H9 (cell line): ENCODE measurements at regions not wholly inside any gene's neighbourhood (a gene's known extent, or its start where the extent isn't known, plus 50 kb on each side); places are given as distances from the start of the nearest gene placed in this dataset.

Experiments used
- DNase-seq: peaks from one replicate; pipeline ENCODE4 v3.0.0-alpha.2; 2017
- H2AFZ ChIP-seq: one replicate; pipeline ENCODE4 v1.6.1; 2013; ENCODE audit warnings: mild to moderate bottlenecking, low read length, control low read depth, moderate library complexity
- H2AK5ac ChIP-seq: 2 replicates; pipeline ENCODE4 v1.6.1; 2013; ENCODE audit warnings: low read length, control low read depth, mixed read lengths; ENCODE audit not compliant: insufficient read length
- H2BK120ac ChIP-seq: one replicate; pipeline ENCODE4 v1.6.1; 2013; ENCODE audit warnings: low read depth, mild to moderate bottlenecking, low read length, control low read depth, inconsistent platforms; ENCODE audit not compliant: poor library complexity, severe bottlenecking
- H2BK12ac ChIP-seq: 2 replicates; pipeline ENCODE4 v1.6.1; 2013; ENCODE audit warnings: low read length, control low read depth, mixed read lengths, low read depth; ENCODE audit not compliant: insufficient read length
- H2BK15ac ChIP-seq: 2 replicates; pipeline ENCODE4 v1.6.1; 2013; ENCODE audit warnings: low read depth, low read length, control low read depth
- H2BK20ac ChIP-seq: one replicate; pipeline ENCODE4 v1.6.1; 2013; ENCODE audit warnings: low read depth, mild to moderate bottlenecking, low read length, control low read depth, inconsistent platforms; ENCODE audit not compliant: poor library complexity, severe bottlenecking
- H2BK5ac ChIP-seq: 2 replicates; pipeline ENCODE4 v1.6.1; 2013; ENCODE audit warnings: low read length, control low read depth, mixed read lengths; ENCODE audit not compliant: insufficient read length
- H3K14ac ChIP-seq: 2 replicates; pipeline ENCODE4 v1.6.1; 2013; ENCODE audit warnings: low read length, control low read depth; ENCODE audit not compliant: insufficient read depth
- H3K18ac ChIP-seq: 2 replicates; pipeline ENCODE4 v1.6.1; 2013; ENCODE audit warnings: low read depth, mild to moderate bottlenecking, mixed read lengths, low read length, control low read depth; ENCODE audit not compliant: insufficient read length
- H3K23ac ChIP-seq: 2 replicates; pipeline ENCODE4 v1.6.1; 2013; ENCODE audit warnings: low read length, control low read depth, mixed read lengths, low read depth; ENCODE audit not compliant: insufficient read length
- H3K23me2 ChIP-seq: 2 replicates; pipeline ENCODE4 v1.6.1; 2013; ENCODE audit warnings: low read depth, mild to moderate bottlenecking, mixed read lengths, low read length, control low read depth; ENCODE audit not compliant: insufficient read length, poor library complexity, severe bottlenecking
- H3K27ac ChIP-seq: 2 replicates; pipeline ENCODE4 v1.5.1; 2013; ENCODE audit warnings: low read length, control low read depth, mixed read lengths, low read depth; ENCODE audit not compliant: insufficient read length
- H3K27me3 ChIP-seq: 2 replicates; pipeline ENCODE4 v1.6.1; 2013; ENCODE audit warnings: low read length, control low read depth, inconsistent platforms; ENCODE audit not compliant: insufficient read depth
- H3K4ac ChIP-seq: 2 replicates; pipeline ENCODE4 v1.6.1; 2013; ENCODE audit warnings: low read depth, mild to moderate bottlenecking, control low read depth, inconsistent platforms, low read length, moderate library complexity
- H3K4me1 ChIP-seq: 2 replicates; pipeline ENCODE4 v1.6.1; 2013; ENCODE audit warnings: low read length, control low read depth, inconsistent platforms; ENCODE audit not compliant: insufficient read depth
- H3K4me2 ChIP-seq: 2 replicates; pipeline ENCODE4 v1.6.1; 2013; ENCODE audit warnings: low read length, control low read depth, mixed read lengths; ENCODE audit not compliant: insufficient read length, insufficient read depth
- H3K56ac ChIP-seq: 2 replicates; pipeline ENCODE4 v1.6.1; 2013; ENCODE audit warnings: low read depth, mild to moderate bottlenecking, mixed read lengths, low read length, control low read depth; ENCODE audit not compliant: insufficient read length
- H3K79me1 ChIP-seq: 2 replicates; pipeline ENCODE4 v1.6.1; 2013; ENCODE audit warnings: low read depth, mild to moderate bottlenecking, moderate library complexity, low read length, control low read depth, inconsistent platforms; ENCODE audit not compliant: insufficient read depth, poor library complexity, severe bottlenecking
- H3K79me2 ChIP-seq: 2 replicates; pipeline ENCODE4 v1.6.1; 2013; ENCODE audit warnings: low read length, control low read depth, inconsistent platforms; ENCODE audit not compliant: insufficient read depth
- H3K9ac ChIP-seq: 2 replicates; pipeline ENCODE4 v1.6.1; 2013; ENCODE audit warnings: low read length, control low read depth, mixed read lengths; ENCODE audit not compliant: insufficient read length; ENCODE audit errors: extremely low read depth
- H3K9me3 ChIP-seq: one replicate; pipeline ENCODE4 v1.6.1; 2013; ENCODE audit warnings: low read depth, low read length, inconsistent platforms; ENCODE audit not compliant: control insufficient read depth
- H3T11ph ChIP-seq: one replicate; pipeline ENCODE4 v1.6.1; 2013; ENCODE audit warnings: mild to moderate bottlenecking, low read length, control low read depth, inconsistent platforms
- H4K20me1 ChIP-seq: one replicate; pipeline ENCODE4 v1.6.1; 2013; ENCODE audit not compliant: control insufficient read depth, insufficient read length, insufficient read depth
- H4K5ac ChIP-seq: 2 replicates; pipeline ENCODE4 v1.6.1; 2013; ENCODE audit warnings: low read depth, mild to moderate bottlenecking, mixed read lengths, low read length, control low read depth; ENCODE audit not compliant: insufficient read length
- H4K8ac ChIP-seq: replicated peaks from 2 replicates; pipeline ENCODE4 v1.6.1; 2013; ENCODE audit warnings: low read length, control low read depth, mixed read lengths, low read depth; ENCODE audit not compliant: insufficient read length
- H4K91ac ChIP-seq: 2 replicates; pipeline ENCODE4 v1.6.1; 2013; ENCODE audit warnings: low read depth, mild to moderate bottlenecking, moderate library complexity, mixed read lengths, low read length, control low read depth; ENCODE audit not compliant: insufficient read length
- H3K27ac Mint-ChIP-seq, 3 experiments: 2 replicates in 2 of 3; 3 replicates in 1 of 3; pipeline ENCODE4 v1.8.0; 2020 to 2021; ENCODE audit warnings: mixed read lengths in 3 of 3, mild to moderate bottlenecking in 1 of 3, moderate library complexity in 1 of 3
- H3K27me3 Mint-ChIP-seq: 2 replicates; pipeline ENCODE4 v1.8.0; 2021; ENCODE audit warnings: low read depth, mild to moderate bottlenecking, moderate library complexity, mixed read lengths
- H3K36me3 Mint-ChIP-seq, 3 experiments: 2 replicates in 2 of 3; 3 replicates in 1 of 3; pipeline ENCODE4 v1.8.0; 2020 to 2021; ENCODE audit warnings: low read depth in 3 of 3, mixed read lengths in 3 of 3; ENCODE audit not compliant: insufficient read depth in 1 of 3
- H3K4me1 Mint-ChIP-seq, 2 experiments: 2 replicates each; pipeline ENCODE4 v1.8.0; 2020; ENCODE audit warnings: mixed read lengths in 2 of 2
- H3K4me3 Mint-ChIP-seq, 2 experiments: 2 replicates in 1 of 2; 3 replicates in 1 of 2; pipeline ENCODE4 v1.8.0; 2020 to 2021; ENCODE audit warnings: mild to moderate bottlenecking in 2 of 2, mixed read lengths in 2 of 2, moderate library complexity in 1 of 2
- H3K9me3 Mint-ChIP-seq, 2 experiments: 2 replicates in 1 of 2; 3 replicates in 1 of 2; pipeline ENCODE4 v1.8.0; 2020; ENCODE audit warnings: mild to moderate bottlenecking in 2 of 2, mixed read lengths in 2 of 2, moderate library complexity in 1 of 2
- CTCF ChIP-seq: fragments of 200-600 bp; sonication (generic); conservative IDR thresholded peaks from 3 replicates; pipeline ENCODE4 v1.8.0; 2021; ENCODE audit warnings: antibody characterized with exemption, mild to moderate bottlenecking
- WGBS: extraction: QIAGEN DNeasy Blood & Tissue Kit; methylation state at CpG from one replicate; pipeline ENCODE4 v1.1.7; 2013; ENCODE audit warnings: missing lambda C conversion rate, low lambda C conversion rate, mixed read lengths; ENCODE audit not compliant: insufficient read length; ENCODE audit errors: extremely low coverage; 5-methylcytosine and 5-hydroxymethylcytosine counted together

GRCh38 chr10:36538953-36539586, 586.3 kb upstream of the ANKRD30A start:
- no peaks in the 10 kb centered on the region for H3K36me3 Mint-ChIP-seq
- WGBS = no CpG with 5 or more reads among the region's 3 CpGs
- no peak overlapping the region for H4K8ac ChIP-seq
- H3K27ac ChIP-seq = no peak overlapping the region
- H3T11ph ChIP-seq = no peak overlapping the region
- H3K9me3 ChIP-seq = no peaks in the 10 kb centered on the region
- H3K18ac ChIP-seq = no peak overlapping the region
- H2BK20ac ChIP-seq = no peak overlapping the region
- H3K4me2 ChIP-seq = no peak overlapping the region
- H3K4me1 ChIP-seq = no peaks in the 10 kb centered on the region
- no peak overlapping the region for H4K91ac ChIP-seq
- H3K27me3 ChIP-seq = no peaks in the 10 kb centered on the region
- no peaks in the 10 kb centered on the region for H3K79me2 ChIP-seq
- H3K23ac ChIP-seq = no peak overlapping the region
- no peak overlapping the region for H2AK5ac ChIP-seq
- no peak overlapping the region for H3K9ac ChIP-seq
- no peak overlapping the region; a peak in 1 of 7 replicates for H3K27ac Mint-ChIP-seq
- H3K4ac ChIP-seq = no peak overlapping the region
- no peak overlapping the region for H2BK15ac ChIP-seq
- no peak overlapping the region for H3K56ac ChIP-seq
- H4K5ac ChIP-seq = no peak overlapping the region
- no peak overlapping the region for H2BK12ac ChIP-seq
- no peaks in the 10 kb centered on the region for H3K79me1 ChIP-seq
- no peak overlapping the region for H3K4me3 Mint-ChIP-seq
- DNase-seq = no peak
- TF ChIP-seq CTCF = no peak
- H3K4me1 Mint-ChIP-seq = peaks cover 8 to 10% of the 10 kb centered on the region in 2 experiments
- no peak overlapping the region for H2BK5ac ChIP-seq
- H3K23me2 ChIP-seq = no peaks in the 10 kb centered on the region
- no peak overlapping the region for H2AFZ ChIP-seq
- no peak overlapping the region for H3K14ac ChIP-seq
- H2BK120ac ChIP-seq = no peak overlapping the region
- H3K9me3 Mint-ChIP-seq = no peaks in the 10 kb centered on the region
- H4K20me1 ChIP-seq = no peaks in the 10 kb centered on the region
- H3K27me3 Mint-ChIP-seq = no peaks in the 10 kb centered on the region
